OCI-LY3 (cell line): ENCODE measurements at regions not wholly inside any gene's neighbourhood (a gene's known extent, or its start where the extent isn't known, plus 50 kb on each side); places are given as distances from the start of the nearest gene placed in this dataset.

Experiments used
- EZH2phosphoT487 ChIP-seq: fragments of 200-600 bp; shearing (Covaris generic); IDR thresholded peaks from 2 replicates; pipeline ENCODE4 v1.6.1; 2018; ENCODE audit warnings: antibody characterized with exemption, mixed run types, low read depth
- TF ChIP-seq, protein P1 (sequence below): fragments of 200-600, 300-600 bp; sonication (generic); IDR thresholded peaks from 2 replicates; pipeline ENCODE4 v1.5.1; 2014; ENCODE audit warnings: antibody characterized with exemption, low read length, low read depth

DNA sequence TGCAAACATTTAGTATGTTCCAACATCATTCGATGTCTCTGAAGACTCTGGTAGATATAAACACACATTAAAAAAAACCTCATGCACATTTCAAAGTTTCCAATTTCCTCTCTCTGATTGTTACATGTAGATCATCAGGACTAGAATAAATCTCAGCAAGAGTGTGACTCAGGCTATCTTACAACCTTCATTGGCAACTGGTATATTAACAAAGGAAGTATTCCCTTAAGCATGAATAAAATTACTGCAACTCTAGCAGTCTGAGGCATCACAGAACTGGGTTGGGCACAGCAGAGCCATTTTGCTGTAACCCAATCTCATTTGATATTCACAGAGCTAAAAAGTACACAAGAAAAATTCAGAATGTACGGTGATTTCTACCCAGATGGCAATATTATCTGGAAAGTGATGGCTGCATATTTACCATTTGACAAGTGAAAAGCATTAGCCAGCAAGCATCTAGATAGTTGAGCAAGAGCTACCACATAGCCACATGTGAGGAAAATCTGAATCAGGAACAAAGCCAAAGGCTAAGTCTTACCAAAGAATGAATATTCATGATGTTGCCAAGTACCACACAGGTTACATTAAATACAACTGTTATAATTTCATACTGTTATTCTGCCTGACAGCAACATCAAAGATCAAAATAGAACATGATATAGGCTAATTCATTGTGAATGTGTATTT is 232.2 kb downstream of the CRPPA start:
- TF ChIP-seq, protein P1, sequence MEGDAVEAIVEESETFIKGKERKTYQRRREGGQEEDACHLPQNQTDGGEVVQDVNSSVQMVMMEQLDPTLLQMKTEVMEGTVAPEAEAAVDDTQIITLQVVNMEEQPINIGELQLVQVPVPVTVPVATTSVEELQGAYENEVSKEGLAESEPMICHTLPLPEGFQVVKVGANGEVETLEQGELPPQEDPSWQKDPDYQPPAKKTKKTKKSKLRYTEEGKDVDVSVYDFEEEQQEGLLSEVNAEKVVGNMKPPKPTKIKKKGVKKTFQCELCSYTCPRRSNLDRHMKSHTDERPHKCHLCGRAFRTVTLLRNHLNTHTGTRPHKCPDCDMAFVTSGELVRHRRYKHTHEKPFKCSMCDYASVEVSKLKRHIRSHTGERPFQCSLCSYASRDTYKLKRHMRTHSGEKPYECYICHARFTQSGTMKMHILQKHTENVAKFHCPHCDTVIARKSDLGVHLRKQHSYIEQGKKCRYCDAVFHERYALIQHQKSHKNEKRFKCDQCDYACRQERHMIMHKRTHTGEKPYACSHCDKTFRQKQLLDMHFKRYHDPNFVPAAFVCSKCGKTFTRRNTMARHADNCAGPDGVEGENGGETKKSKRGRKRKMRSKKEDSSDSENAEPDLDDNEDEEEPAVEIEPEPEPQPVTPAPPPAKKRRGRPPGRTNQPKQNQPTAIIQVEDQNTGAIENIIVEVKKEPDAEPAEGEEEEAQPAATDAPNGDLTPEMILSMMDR, result no peak
- no peak for TF ChIP-seq EZH2phosphoT487
